Stimulated activated memory B cell treated with anti-CD40 and anti-IgM and Interleukin-4, amounts not matched to agents 10 μg/mL and 1 μg/mL and 100 μg/mL, for 72 hours (primary cell): ENCODE measurements at regions not wholly inside any gene's neighbourhood (a gene's known extent, or its start where the extent isn't known, plus 50 kb on each side); places are given as distances from the start of the nearest gene placed in this dataset.

Source experiments
- ATAC-seq: fragments of 150-1000 bp; cut with Tn5 transposase; 2 replicates; pipeline ENCODE4 v1.10.0; 2021
- H3K27ac Mint-ChIP-seq: one replicate; pipeline ENCODE4 v1.8.0; 2022; ENCODE audit warnings: mild to moderate bottlenecking, mixed read lengths
- H3K27me3 Mint-ChIP-seq: one replicate; pipeline ENCODE4 v1.8.0; 2022; ENCODE audit warnings: mixed read lengths
- H3K36me3 Mint-ChIP-seq: one replicate; pipeline ENCODE4 v1.8.0; 2022; ENCODE audit warnings: mixed read lengths
- H3K4me1 Mint-ChIP-seq: one replicate; pipeline ENCODE4 v1.8.0; 2022; ENCODE audit warnings: mixed read lengths
- H3K4me3 Mint-ChIP-seq: one replicate; pipeline ENCODE4 v1.8.0; 2022; ENCODE audit warnings: mild to moderate bottlenecking, moderate library complexity, mixed read lengths
- H3K9me3 Mint-ChIP-seq: one replicate; pipeline ENCODE4 v1.8.0; 2022; ENCODE audit warnings: mixed read lengths

- H3K36me3 Mint-ChIP-seq, result no peaks in the 10 kb centered on the region
- no peak for ATAC-seq
Observed at GRCh38 chr15:72916897-72917296, 133.3 kb upstream of the ADPGK start.

GRCh38 chr15:72916378-72916777 is 132.8 kb upstream of the ADPGK start:
- Mint-ChIP-seq H3K4me3 (no peak overlapping the region), H3K4me1 (no peaks in the 10 kb centered on the region), H3K27ac (no peak overlapping the region), H3K9me3 (no peaks in the 10 kb centered on the region), H3K36me3 (no peaks in the 10 kb centered on the region), H3K27me3 (peaks cover 7% of the 10 kb centered on the region)
- no peak for ATAC-seq

More at GRCh38 chr15:72916897-72917296, 133.3 kb upstream of the ADPGK start:
- Mint-ChIP-seq H3K4me1 (no peaks in the 10 kb centered on the region), H3K4me3 (no peak overlapping the region), H3K27me3 (peaks cover 4% of the 10 kb centered on the region), H3K27ac (no peak overlapping the region), H3K9me3 (no peaks in the 10 kb centered on the region)

GRCh38 chr15:72915843-72916242 is 132.3 kb upstream of the ADPGK start:
- no peak for ATAC-seq
- no peak overlapping the region for H3K4me3 Mint-ChIP-seq
- no peak overlapping the region for H3K27ac Mint-ChIP-seq
- H3K36me3 Mint-ChIP-seq, result no peaks in the 10 kb centered on the region
- no peaks in the 10 kb centered on the region for H3K4me1 Mint-ChIP-seq
- peaks cover 7% of the 10 kb centered on the region for H3K27me3 Mint-ChIP-seq
- no peaks in the 10 kb centered on the region for H3K9me3 Mint-ChIP-seq

GRCh38 chr15:72912996-72913395 is 129.4 kb upstream of the ADPGK start:
- no peak for ATAC-seq
- Mint-ChIP-seq H3K36me3 (no peaks in the 10 kb centered on the region), H3K27ac (no peak overlapping the region), H3K4me3 (no peak overlapping the region), H3K27me3 (peaks cover 9% of the 10 kb centered on the region), H3K9me3 (no peaks in the 10 kb centered on the region), H3K4me1 (no peaks in the 10 kb centered on the region)

- no peaks in the 10 kb centered on the region for H3K36me3 Mint-ChIP-seq
- ATAC-seq, result no peak
Observed at GRCh38 chr15:72912121-72912520, 128.6 kb upstream of the ADPGK start.

GRCh38 chr15:72911626-72912025 is 128.1 kb upstream of the ADPGK start:
- no peak overlapping the region for H3K4me3 Mint-ChIP-seq
- H3K27ac Mint-ChIP-seq, result no peak overlapping the region
- peaks cover 15% of the 10 kb centered on the region for H3K27me3 Mint-ChIP-seq
- H3K4me1 Mint-ChIP-seq, result no peaks in the 10 kb centered on the region
- H3K36me3 Mint-ChIP-seq, result no peaks in the 10 kb centered on the region
- no peaks in the 10 kb centered on the region for H3K9me3 Mint-ChIP-seq
- ATAC-seq, result no peak

More at GRCh38 chr15:72912121-72912520, 128.6 kb upstream of the ADPGK start:
- no peak overlapping the region for H3K27ac Mint-ChIP-seq
- no peak overlapping the region for H3K4me3 Mint-ChIP-seq
- H3K9me3 Mint-ChIP-seq, result no peaks in the 10 kb centered on the region
- no peaks in the 10 kb centered on the region for H3K4me1 Mint-ChIP-seq
- peaks cover 15% of the 10 kb centered on the region for H3K27me3 Mint-ChIP-seq

- Mint-ChIP-seq H3K4me1 (no peaks in the 10 kb centered on the region), H3K4me3 (no peak overlapping the region), H3K9me3 (no peaks in the 10 kb centered on the region), H3K27ac (no peak overlapping the region), H3K27me3 (peaks cover 27% of the 10 kb centered on the region), H3K36me3 (no peaks in the 10 kb centered on the region)
- ATAC-seq, result no peak
Observed at GRCh38 chr15:72908713-72909112, 125.2 kb upstream of the ADPGK start.

- no peak overlapping the region for H3K4me3 Mint-ChIP-seq
- peaks cover 37% of the 10 kb centered on the region for H3K27me3 Mint-ChIP-seq
- H3K4me1 Mint-ChIP-seq, result no peaks in the 10 kb centered on the region
- H3K36me3 Mint-ChIP-seq, result no peaks in the 10 kb centered on the region
- no peak for ATAC-seq
- no peaks in the 10 kb centered on the region for H3K9me3 Mint-ChIP-seq
- no peak overlapping the region for H3K27ac Mint-ChIP-seq
Observed at GRCh38 chr15:72907733-72908132, 124.2 kb upstream of the ADPGK start.

GRCh38 chr15:72902919-72903260 is 119.3 kb upstream of the ADPGK start:
- no peak for ATAC-seq
- no peaks in the 10 kb centered on the region for H3K36me3 Mint-ChIP-seq
- H3K4me1 Mint-ChIP-seq, result peaks cover 7% of the 10 kb centered on the region
- peaks cover 62% of the 10 kb centered on the region for H3K27me3 Mint-ChIP-seq
- no peak overlapping the region for H3K27ac Mint-ChIP-seq
- H3K4me3 Mint-ChIP-seq, result no peak overlapping the region
- no peaks in the 10 kb centered on the region for H3K9me3 Mint-ChIP-seq

- peaks cover 7% of the 10 kb centered on the region for H3K4me1 Mint-ChIP-seq
- peaks cover 62% of the 10 kb centered on the region for H3K27me3 Mint-ChIP-seq
- H3K4me3 Mint-ChIP-seq, result no peak overlapping the region
- no peak overlapping the region for H3K27ac Mint-ChIP-seq
- H3K9me3 Mint-ChIP-seq, result no peaks in the 10 kb centered on the region
- no peaks in the 10 kb centered on the region for H3K36me3 Mint-ChIP-seq
- ATAC-seq, result peak; percentile 20
Observed at GRCh38 chr15:72902245-72902918, 118.8 kb upstream of the ADPGK start.

GRCh38 chr15:72892986-72893385 is 109.4 kb upstream of the ADPGK start:
- ATAC-seq, result no peak
- peaks cover 2% of the 10 kb centered on the region for H3K9me3 Mint-ChIP-seq
- H3K4me3 Mint-ChIP-seq, result no peak overlapping the region
- H3K27ac Mint-ChIP-seq, result no peak overlapping the region
- no peaks in the 10 kb centered on the region for H3K36me3 Mint-ChIP-seq
- peaks cover 55% of the 10 kb centered on the region for H3K27me3 Mint-ChIP-seq
- H3K4me1 Mint-ChIP-seq, result no peaks in the 10 kb centered on the region

- Mint-ChIP-seq H3K27ac (no peak overlapping the region), H3K4me1 (no peaks in the 10 kb centered on the region), H3K36me3 (no peaks in the 10 kb centered on the region), H3K4me3 (no peak overlapping the region), H3K9me3 (no peaks in the 10 kb centered on the region), H3K27me3 (peaks cover 41% of the 10 kb centered on the region)
- ATAC-seq, result no peak
Observed at GRCh38 chr15:72890043-72890442, 106.5 kb upstream of the ADPGK start.

- Mint-ChIP-seq H3K27ac (no peak overlapping the region), H3K36me3 (no peaks in the 10 kb centered on the region), H3K4me1 (no peaks in the 10 kb centered on the region), H3K4me3 (no peak overlapping the region), H3K9me3 (no peaks in the 10 kb centered on the region), H3K27me3 (peaks cover 39% of the 10 kb centered on the region)
- ATAC-seq, result no peak
Observed at GRCh38 chr15:72889545-72889944, 106.0 kb upstream of the ADPGK start.

GRCh38 chr15:72888811-72889210 is 105.3 kb upstream of the ADPGK start:
- Mint-ChIP-seq H3K4me3 (no peak overlapping the region), H3K27ac (no peak overlapping the region), H3K27me3 (peaks cover 32% of the 10 kb centered on the region), H3K36me3 (no peaks in the 10 kb centered on the region), H3K9me3 (no peaks in the 10 kb centered on the region), H3K4me1 (no peaks in the 10 kb centered on the region)
- ATAC-seq, result no peak

GRCh38 chr15:72888211-72888610 is 104.7 kb upstream of the ADPGK start:
- no peak for ATAC-seq
- Mint-ChIP-seq H3K9me3 (peaks cover 3% of the 10 kb centered on the region), H3K4me3 (no peak overlapping the region), H3K4me1 (no peaks in the 10 kb centered on the region), H3K36me3 (no peaks in the 10 kb centered on the region), H3K27me3 (peaks cover 26% of the 10 kb centered on the region), H3K27ac (no peak overlapping the region)

GRCh38 chr15:72887376-72887775 is 103.8 kb upstream of the ADPGK start:
- H3K36me3 Mint-ChIP-seq, result no peaks in the 10 kb centered on the region
- ATAC-seq, result no peak
- no peak overlapping the region for H3K27ac Mint-ChIP-seq
- no peak overlapping the region for H3K4me3 Mint-ChIP-seq
- H3K9me3 Mint-ChIP-seq, result peaks cover 9% of the 10 kb centered on the region
- H3K4me1 Mint-ChIP-seq, result no peaks in the 10 kb centered on the region
- peaks cover 33% of the 10 kb centered on the region for H3K27me3 Mint-ChIP-seq

GRCh38 chr15:72884311-72884710 is 100.8 kb upstream of the ADPGK start:
- no peak overlapping the region for H3K4me3 Mint-ChIP-seq

More at GRCh38 chr15:72884311-72884710, 100.8 kb upstream of the ADPGK start:
- Mint-ChIP-seq H3K27ac (no peak overlapping the region), H3K36me3 (no peaks in the 10 kb centered on the region), H3K4me1 (no peaks in the 10 kb centered on the region), H3K9me3 (peaks cover 11% of the 10 kb centered on the region), H3K27me3 (peaks cover 43% of the 10 kb centered on the region)
- ATAC-seq, result no peak
